K562 (cell line): ENCODE measurements at regions not wholly inside any gene's neighbourhood (a gene's known extent, or its start where the extent isn't known, plus 50 kb on each side); places are given as distances from the start of the nearest gene placed in this dataset.

Experiments
- BACH1 ChIP-seq: fragments of 200-800 bp; sonication (Bioruptor generic); IDR thresholded peaks from 2 replicates; pipeline ENCODE4 v1.6.1; 2016; ENCODE audit warnings: missing genetic modification characterization, missing compliant biosample characterization
- CTCF ChIP-seq, 3 experiments: IDR thresholded peaks in 2 of 3; conservative IDR thresholded peaks in 1 of 3; 2 replicates each; pipeline ENCODE4 v1.5.1; 2011 to 2012; ENCODE audit warnings: low read length in 3 of 3, mild to moderate bottlenecking in 3 of 3, control low read depth in 2 of 3, improper control_type of control experiment in 1 of 3, inconsistent platforms in 1 of 3, low read depth in 1 of 3, mixed read lengths in 1 of 3, moderate library complexity in 1 of 3; ENCODE audit not compliant: insufficient read depth in 2 of 3
- FIP1L1 ChIP-seq: fragments of 200-400 bp; formaldehyde crosslinking; IDR thresholded peaks from 2 replicates; pipeline ENCODE4 v1.6.1; 2018; ENCODE audit warnings: mild to moderate bottlenecking, low read depth, low read length; ENCODE audit not compliant: poor library complexity, severe bottlenecking
- GABPA ChIP-seq: fragments of 200-800 bp; sonication (Bioruptor generic); conservative IDR thresholded peaks from 2 replicates; pipeline ENCODE4 v1.6.1; 2016; ENCODE audit warnings: low read depth, missing genetic modification characterization, missing compliant biosample characterization
- MYC ChIP-seq, 2 experiments: fragments of 250-450 bp in 1 of 2; sonication (Bioruptor Pico) in 1 of 2; IDR thresholded peaks; 2 replicates each; pipeline versions ENCODE4 v1.5.1 to v1.6.1; 2012 to 2021; ENCODE audit warnings: low read depth in 2 of 2, borderline replicate concordance in 1 of 2, improper control_type of control experiment in 1 of 2, low read length in 1 of 2, mild to moderate bottlenecking in 1 of 2, moderate library complexity in 1 of 2
- NFE2L1 ChIP-seq: fragments of 450-650 bp; IDR thresholded peaks from 2 replicates; pipeline ENCODE4 v1.6.1; 2016; ENCODE audit warnings: missing genetic modification characterization, low read depth, mild to moderate bottlenecking, missing compliant biosample characterization, moderate library complexity, borderline replicate concordance
- RNF2 ChIP-seq: sonication (generic); IDR thresholded peaks from 2 replicates; pipeline ENCODE4 v1.6.1; 2016
- TCF7L2 ChIP-seq: fragments of 150-350 bp; IDR thresholded peaks from 2 replicates; pipeline ENCODE4 v1.6.1; 2016; ENCODE audit warnings: low read depth, mild to moderate bottlenecking, low read length, moderate library complexity
- TRIM24 ChIP-seq, 2 experiments: fragments of 450-650 bp; IDR thresholded peaks; 2 replicates each; pipeline ENCODE4 v1.6.1; 2016
- ZSCAN29 ChIP-seq: fragments of 450-650 bp; IDR thresholded peaks from 2 replicates; pipeline ENCODE4 v1.6.1; 2017

- TF ChIP-seq FIP1L1: no peak
- no peak for TF ChIP-seq NFE2L1 (tag)
- TF ChIP-seq MYC (IDR thresholded peaks at IDR 0.05; ENCODE audit: low read depth, low read length): no peak
- no peak for TF ChIP-seq MYC (CRISPR knock-in tag; IDR thresholded peaks at IDR 0.05; ENCODE audit: borderline replicate concordance, low read depth)
- no peak for TF ChIP-seq TRIM24 (IDR thresholded peaks at IDR 0.05)
- no peak for TF ChIP-seq ZSCAN29
- no peak for TF ChIP-seq CTCF (IDR thresholded peaks at IDR 0.05 in 2 of 3, conservative IDR thresholded peaks at IDR 0.05 in 1 of 3; ENCODE audit: insufficient read depth in 2 of 3, low read depth in 1 of 3, low read length in 3 of 3)
- TF ChIP-seq BACH1 (tag): no peak
- TF ChIP-seq RNF2: no peak
- TF ChIP-seq GABPA (tag): no peak
- TF ChIP-seq TCF7L2: no peak
Measured at GRCh38 chr1:222415441-222415840, 132.5 kb downstream of the HHIPL2 start.
